ENCODE measurements at regions not wholly inside any gene's neighbourhood (a gene's known extent, or its start where the extent isn't known, plus 50 kb on each side); places are given as distances from the start of the nearest gene placed in this dataset.

- Histone ChIP-seq H3K79me2 (ENCODE audit: control insufficient read depth, insufficient read depth, low read length) (no peaks in the 10 kb centered on the region), H3K4me3 (no peak overlapping the region), H3K27ac (ENCODE audit: control insufficient read depth, insufficient read depth) (no peak overlapping the region), H2AFZ (ENCODE audit: control insufficient read depth, low read depth, low read length) (no peak overlapping the region), H3K4me2 (ENCODE audit: control insufficient read depth, insufficient read depth) (no peak overlapping the region), H3K36me3 (ENCODE audit: control insufficient read depth in 2 of 2, insufficient read depth in 2 of 2, low read length in 1 of 2) (no peaks in the 10 kb centered on the region), H4K20me1 (ENCODE audit: control insufficient read depth, insufficient read depth) (no peaks in the 10 kb centered on the region), H3K9me3 (replicated peaks; ENCODE audit: control insufficient read depth, insufficient read depth, low read length) (no peaks in the 10 kb centered on the region), H3K9ac (ENCODE audit: control insufficient read depth, insufficient read depth, low read length) (no peak overlapping the region), H3K4me1 (ENCODE audit: control insufficient read depth, insufficient read depth, low read length) (no peaks in the 10 kb centered on the region), H3K27me3 (replicated peaks in 1 of 2; ENCODE audit: control insufficient read depth in 2 of 2, insufficient read depth in 2 of 2, low read length in 1 of 2) (no peaks in the 10 kb centered on the region)
- FAIRE-seq = no peak
- ChIA-PET POLR2A (no interaction called here), CTCF (no interaction called here), SMC1A (ENCODE audit: uncharacterized antibody, unreplicated experiment) (no interaction called here), RAD21 (ENCODE audit: unreplicated experiment) (no interaction called here)
- ATAC-seq = no peak
- BruUV-seq (replicated peaks) = no TSS peak
- intact Hi-C loops (cut with micrococcal nuclease; ENCODE audit: unreplicated experiment) = no loop called here
- DNase-seq (ENCODE audit: low read depth, low spot score) = no peak
- WGBS (ENCODE audit: insufficient coverage, insufficient replicate concordance, low lambda C conversion rate, missing lambda C conversion rate) = 18% methylated on average over 3 of the region's 3 CpGs
- TF ChIP-seq MLLT1 (IDR thresholded peaks at IDR 0.05) (no peak), PAX5 (IDR thresholded peaks at IDR 0.05; ENCODE audit: borderline replicate concordance, low read depth, low read length) (no peak), CUX1 (IDR thresholded peaks at IDR 0.05; ENCODE audit: insufficient replicate concordance, low read depth, low read length) (no peak), NR2F1 (conservative IDR thresholded peaks at IDR 0.05) (no peak), IRF4 (IDR thresholded peaks at IDR 0.05; ENCODE audit: low read depth, low read length) (no peak), SMC3 (IDR thresholded peaks at IDR 0.05; ENCODE audit: borderline replicate concordance, low read length) (no peak), TARDBP (IDR thresholded peaks at IDR 0.05; ENCODE audit: borderline replicate concordance) (no peak), SMARCA5 (IDR thresholded peaks at IDR 0.05) (no peak), RELA (IDR thresholded peaks at IDR 0.05; ENCODE audit: borderline replicate concordance, partially characterized antibody) (no peak), HDAC6 (IDR thresholded peaks at IDR 0.05; ENCODE audit: unreplicated experiment) (no peak)
- in situ Hi-C loops (cut with MboI) = no loop called here
These were observed 488.1 kb upstream of the EDIL3 start for GRCh38 chr5:84872768-84873167.
